ENCODE measurements at regions not wholly inside any gene's neighbourhood (a gene's known extent, or its start where the extent isn't known, plus 50 kb on each side); places are given as distances from the start of the nearest gene placed in this dataset.

DNA sequence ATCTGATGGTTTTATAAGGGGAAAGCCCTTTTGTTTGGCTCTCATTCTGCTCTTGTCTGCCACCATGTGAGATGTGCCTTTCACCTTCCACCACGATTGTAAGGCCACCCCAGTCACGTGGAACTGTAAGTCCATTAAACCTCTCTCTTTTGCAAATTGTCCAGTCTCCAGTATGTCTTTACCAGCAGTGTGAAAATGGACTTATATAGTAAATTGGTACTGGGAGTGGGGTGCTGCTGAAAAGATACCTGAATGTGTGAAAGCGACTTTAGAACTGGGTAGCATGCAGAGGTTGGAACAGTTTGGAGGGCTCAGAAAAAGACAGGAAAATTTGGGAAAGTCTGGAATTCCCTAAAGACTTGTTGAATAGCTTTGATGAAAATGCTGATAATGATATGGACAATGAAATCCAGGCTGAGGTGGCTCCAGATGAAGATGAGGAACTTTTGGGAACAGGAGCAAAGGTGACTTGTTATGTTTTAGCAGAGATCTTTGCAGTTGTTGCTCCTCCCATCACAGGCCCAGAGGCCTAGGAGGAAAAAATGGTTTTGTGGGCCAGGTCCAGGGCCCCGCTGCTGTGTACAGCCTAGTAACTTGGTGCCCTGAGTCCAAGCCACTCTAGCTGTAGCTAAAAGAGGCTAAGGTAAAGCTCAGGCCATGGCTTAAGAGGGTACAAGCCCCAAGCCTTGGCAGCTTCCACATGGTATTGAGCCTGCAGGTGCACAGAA lies 275.7 kb upstream of the NPSR1 start:
- ChIA-PET RAD21 (ENCODE audit: low non-redundant PET in 1 of 2, low total read pairs in 2 of 2, uncharacterized antibody in 2 of 2, unreplicated experiment in 2 of 2) (no interaction called here), POLR2A (no interaction called here), CTCF (no interaction called here)
- Histone ChIP-seq H3K79me2 (ENCODE audit: insufficient read depth, low read length) (no peaks in the 10 kb centered on the region), H3K4me2 (ENCODE audit: low read length) (no peak overlapping the region), H3K4me1 (ENCODE audit: control insufficient read depth in 1 of 2, insufficient read depth in 2 of 2, low read length in 2 of 2) (no peaks in the 10 kb centered on the region), H2AFZ (ENCODE audit: low read depth, low read length, poor library complexity, severe bottlenecking) (no peak overlapping the region), H3K9me3 (ENCODE audit: control insufficient read depth in 1 of 2, insufficient read depth in 1 of 2, low read depth in 1 of 2, low read length in 2 of 2) (peaks cover 0 to 5% of the 10 kb centered on the region in 2 experiments; a peak in 1 of 4 replicates), H3K27me3 (ENCODE audit: insufficient read depth, low read length) (no peaks in the 10 kb centered on the region), H3K4me3 (replicated peaks in 1 of 2; ENCODE audit: low read depth in 1 of 2, low read length in 2 of 2) (no peak overlapping the region), H3K9me2 (ENCODE audit: insufficient read depth) (no peaks in the 10 kb centered on the region), H3K27ac (ENCODE audit: low read depth, low read length) (no peak overlapping the region), H3K36me3 (ENCODE audit: control insufficient read depth in 1 of 2, insufficient read depth in 2 of 2, low read length in 2 of 2) (no peaks in the 10 kb centered on the region), H4K20me1 (ENCODE audit: insufficient read depth) (no peaks in the 10 kb centered on the region), H3K9ac (ENCODE audit: low read length) (no peak overlapping the region)
- intact Hi-C loops (cut with micrococcal nuclease), result no loop called here
- TF ChIP-seq RAD21 (IDR thresholded peaks at IDR 0.05; ENCODE audit: low read depth) (no peak), JUND (IDR thresholded peaks at IDR 0.05) (no peak), ZFX (IDR thresholded peaks at IDR 0.05) (no peak), SIN3A (IDR thresholded peaks at IDR 0.05; ENCODE audit: low read depth) (no peak), POLR2A (IDR thresholded peaks at IDR 0.05; ENCODE audit: borderline replicate concordance, extremely low read depth, insufficient read depth, insufficient read length) (no peak), ELF1 (IDR thresholded peaks at IDR 0.05; ENCODE audit: borderline replicate concordance, low read depth) (no peak), FOSL1 (IDR thresholded peaks at IDR 0.05; ENCODE audit: low read depth) (no peak), TCF7L2 (IDR thresholded peaks at IDR 0.05; ENCODE audit: borderline replicate concordance, extremely low read depth, insufficient read depth, insufficient read length) (no peak), EZH2 (IDR thresholded peaks at IDR 0.05) (no peak), ZNF274 (IDR thresholded peaks at IDR 0.05; ENCODE audit: low read depth, low read length) (no peak), YY1 (IDR thresholded peaks at IDR 0.05; ENCODE audit: extremely low read depth, insufficient replicate concordance, low read depth, low read length) (no peak), EZH2phosphoT487 (IDR thresholded peaks at IDR 0.05; ENCODE audit: borderline replicate concordance) (no peak), CBX3 (IDR thresholded peaks at IDR 0.05; ENCODE audit: low read depth) (no peak), SP1 (IDR thresholded peaks at IDR 0.05; ENCODE audit: low read depth) (no peak), POLR2AphosphoS5 (IDR thresholded peaks at IDR 0.05; ENCODE audit: low read depth, low read length) (no peak)
- TF ChIP-seq, protein P1, sequence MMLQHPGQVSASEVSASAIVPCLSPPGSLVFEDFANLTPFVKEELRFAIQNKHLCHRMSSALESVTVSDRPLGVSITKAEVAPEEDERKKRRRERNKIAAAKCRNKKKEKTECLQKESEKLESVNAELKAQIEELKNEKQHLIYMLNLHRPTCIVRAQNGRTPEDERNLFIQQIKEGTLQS (IDR thresholded peaks at IDR 0.05), result no peak
- TF ChIP-seq, protein P2, sequence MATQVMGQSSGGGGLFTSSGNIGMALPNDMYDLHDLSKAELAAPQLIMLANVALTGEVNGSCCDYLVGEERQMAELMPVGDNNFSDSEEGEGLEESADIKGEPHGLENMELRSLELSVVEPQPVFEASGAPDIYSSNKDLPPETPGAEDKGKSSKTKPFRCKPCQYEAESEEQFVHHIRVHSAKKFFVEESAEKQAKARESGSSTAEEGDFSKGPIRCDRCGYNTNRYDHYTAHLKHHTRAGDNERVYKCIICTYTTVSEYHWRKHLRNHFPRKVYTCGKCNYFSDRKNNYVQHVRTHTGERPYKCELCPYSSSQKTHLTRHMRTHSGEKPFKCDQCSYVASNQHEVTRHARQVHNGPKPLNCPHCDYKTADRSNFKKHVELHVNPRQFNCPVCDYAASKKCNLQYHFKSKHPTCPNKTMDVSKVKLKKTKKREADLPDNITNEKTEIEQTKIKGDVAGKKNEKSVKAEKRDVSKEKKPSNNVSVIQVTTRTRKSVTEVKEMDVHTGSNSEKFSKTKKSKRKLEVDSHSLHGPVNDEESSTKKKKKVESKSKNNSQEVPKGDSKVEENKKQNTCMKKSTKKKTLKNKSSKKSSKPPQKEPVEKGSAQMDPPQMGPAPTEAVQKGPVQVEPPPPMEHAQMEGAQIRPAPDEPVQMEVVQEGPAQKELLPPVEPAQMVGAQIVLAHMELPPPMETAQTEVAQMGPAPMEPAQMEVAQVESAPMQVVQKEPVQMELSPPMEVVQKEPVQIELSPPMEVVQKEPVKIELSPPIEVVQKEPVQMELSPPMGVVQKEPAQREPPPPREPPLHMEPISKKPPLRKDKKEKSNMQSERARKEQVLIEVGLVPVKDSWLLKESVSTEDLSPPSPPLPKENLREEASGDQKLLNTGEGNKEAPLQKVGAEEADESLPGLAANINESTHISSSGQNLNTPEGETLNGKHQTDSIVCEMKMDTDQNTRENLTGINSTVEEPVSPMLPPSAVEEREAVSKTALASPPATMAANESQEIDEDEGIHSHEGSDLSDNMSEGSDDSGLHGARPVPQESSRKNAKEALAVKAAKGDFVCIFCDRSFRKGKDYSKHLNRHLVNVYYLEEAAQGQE (IDR thresholded peaks at IDR 0.05; ENCODE audit: low read depth), result no peak
- TF ChIP-seq, protein P3, sequence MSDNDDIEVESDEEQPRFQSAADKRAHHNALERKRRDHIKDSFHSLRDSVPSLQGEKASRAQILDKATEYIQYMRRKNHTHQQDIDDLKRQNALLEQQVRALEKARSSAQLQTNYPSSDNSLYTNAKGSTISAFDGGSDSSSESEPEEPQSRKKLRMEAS (IDR thresholded peaks at IDR 0.05), result no peak
- TF ChIP-seq, protein P4, sequence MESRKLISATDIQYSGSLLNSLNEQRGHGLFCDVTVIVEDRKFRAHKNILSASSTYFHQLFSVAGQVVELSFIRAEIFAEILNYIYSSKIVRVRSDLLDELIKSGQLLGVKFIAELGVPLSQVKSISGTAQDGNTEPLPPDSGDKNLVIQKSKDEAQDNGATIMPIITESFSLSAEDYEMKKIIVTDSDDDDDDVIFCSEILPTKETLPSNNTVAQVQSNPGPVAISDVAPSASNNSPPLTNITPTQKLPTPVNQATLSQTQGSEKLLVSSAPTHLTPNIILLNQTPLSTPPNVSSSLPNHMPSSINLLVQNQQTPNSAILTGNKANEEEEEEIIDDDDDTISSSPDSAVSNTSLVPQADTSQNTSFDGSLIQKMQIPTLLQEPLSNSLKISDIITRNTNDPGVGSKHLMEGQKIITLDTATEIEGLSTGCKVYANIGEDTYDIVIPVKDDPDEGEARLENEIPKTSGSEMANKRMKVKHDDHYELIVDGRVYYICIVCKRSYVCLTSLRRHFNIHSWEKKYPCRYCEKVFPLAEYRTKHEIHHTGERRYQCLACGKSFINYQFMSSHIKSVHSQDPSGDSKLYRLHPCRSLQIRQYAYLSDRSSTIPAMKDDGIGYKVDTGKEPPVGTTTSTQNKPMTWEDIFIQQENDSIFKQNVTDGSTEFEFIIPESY (IDR thresholded peaks at IDR 0.05; ENCODE audit: extremely low read depth, insufficient replicate concordance, low read length), result no peak
- no peak for ATAC-seq
- no peak for DNase-seq (ENCODE audit: low read depth, low spot score)
- no TSS peak for BruUV-seq (replicated peaks)
